ENCODE measurements at regions not wholly inside any gene's neighbourhood (a gene's known extent, or its start where the extent isn't known, plus 50 kb on each side); places are given as distances from the start of the nearest gene placed in this dataset.

- no peak for TF ChIP-seq POLR2A (IDR thresholded peaks at IDR 0.05; ENCODE audit: control extremely low read depth in 1 of 2, low read depth in 2 of 2, low read length in 2 of 2)
- TF ChIP-seq SP4 (IDR thresholded peaks at IDR 0.05; ENCODE audit: low read length) = no peak
- no peak for TF ChIP-seq USF2 (IDR thresholded peaks at IDR 0.05; ENCODE audit: low read length)
- no peak for TF ChIP-seq CTCF (IDR thresholded peaks at IDR 0.05; ENCODE audit: control extremely low read depth in 1 of 3, insufficient read depth in 1 of 3, low read depth in 1 of 3, low read length in 3 of 3)
- no peak for TF ChIP-seq POLR2AphosphoS5 (IDR thresholded peaks at IDR 0.05; ENCODE audit: low read depth, low read length)
- TF ChIP-seq BRCA1 (IDR thresholded peaks at IDR 0.05; ENCODE audit: low read depth, low read length) = no peak
- no peak for TF ChIP-seq CHD1 (IDR thresholded peaks at IDR 0.05; ENCODE audit: low read depth, low read length)
- no peak for TF ChIP-seq TBP (IDR thresholded peaks at IDR 0.05; ENCODE audit: low read depth, low read length)
- TF ChIP-seq EGR1 (IDR thresholded peaks at IDR 0.05; ENCODE audit: borderline replicate concordance, low read depth, low read length) = no peak
- no peak for TF ChIP-seq CBX5 (IDR thresholded peaks at IDR 0.05; ENCODE audit: low read depth, low read length)
- no peak for TF ChIP-seq YY1 (IDR thresholded peaks at IDR 0.05; ENCODE audit: low read depth, low read length)
- no peak for TF ChIP-seq RNF2 (IDR thresholded peaks at IDR 0.05; ENCODE audit: borderline replicate concordance, low read depth, low read length, missing control alignments, poor library complexity, severe bottlenecking)
- no peak for TF ChIP-seq EP300 (IDR thresholded peaks at IDR 0.05; ENCODE audit: borderline replicate concordance in 1 of 2, low read depth in 2 of 2, low read length in 2 of 2)
Measured at GRCh38 chr4:11860996-11861395, 432.3 kb upstream of the HS3ST1 start.
